ENCODE measurements at regions not wholly inside any gene's neighbourhood (a gene's known extent, or its start where the extent isn't known, plus 50 kb on each side); places are given as distances from the start of the nearest gene placed in this dataset.

DNA sequence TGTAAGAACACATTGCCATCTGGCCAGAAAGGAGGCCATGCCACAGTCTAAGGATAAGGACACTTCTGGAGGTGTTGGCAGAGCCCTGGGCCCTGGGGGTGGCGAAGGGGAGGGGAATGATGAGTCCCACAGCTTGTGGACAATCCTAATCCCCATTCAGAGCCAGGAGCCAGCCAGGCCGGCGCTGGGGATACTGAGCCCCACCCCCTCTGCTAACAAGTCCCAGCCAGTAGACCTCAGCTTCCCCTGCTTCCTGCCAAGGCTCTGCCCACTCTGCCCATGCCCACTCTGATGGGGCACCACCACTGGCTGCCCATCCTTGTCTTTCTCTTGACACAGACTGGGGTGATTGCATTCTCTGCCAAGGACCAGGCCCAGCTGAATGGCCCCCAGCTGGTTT is 71.9 kb downstream of the NAV1 start:
- no peak for DNase-seq (ENCODE audit: low spot score)

DNA sequence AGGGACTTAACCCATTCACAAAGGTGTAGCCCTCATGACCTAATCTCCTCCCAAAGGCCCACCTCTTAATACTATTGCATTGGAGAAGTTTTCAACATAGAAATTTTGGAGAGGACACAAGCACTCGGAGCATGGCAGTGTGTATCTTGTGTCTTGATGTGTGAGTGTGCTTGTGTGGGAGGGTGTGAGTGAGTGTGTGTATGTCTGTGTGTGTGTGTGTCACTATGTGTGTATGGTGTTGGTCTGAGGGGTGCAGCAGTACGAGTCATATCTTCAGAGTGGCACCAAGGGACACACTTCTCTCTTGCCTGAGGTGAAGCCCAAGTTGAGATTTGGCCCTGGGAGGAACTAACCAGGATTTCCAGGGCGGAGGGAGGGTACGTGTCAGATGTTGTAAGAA is 73.7 kb downstream of the NAV1 start:
- DNase-seq (ENCODE audit: low spot score): no peak

- DNase-seq (ENCODE audit: low spot score): no peak
Measured at GRCh38 chr1:201614262-201615015, 75.5 kb downstream of the NAV1 start.

- DNase-seq (ENCODE audit: low spot score): no peak
Measured at GRCh38 chr1:201617157-201617556, 78.2 kb downstream of the NAV1 start.

DNA sequence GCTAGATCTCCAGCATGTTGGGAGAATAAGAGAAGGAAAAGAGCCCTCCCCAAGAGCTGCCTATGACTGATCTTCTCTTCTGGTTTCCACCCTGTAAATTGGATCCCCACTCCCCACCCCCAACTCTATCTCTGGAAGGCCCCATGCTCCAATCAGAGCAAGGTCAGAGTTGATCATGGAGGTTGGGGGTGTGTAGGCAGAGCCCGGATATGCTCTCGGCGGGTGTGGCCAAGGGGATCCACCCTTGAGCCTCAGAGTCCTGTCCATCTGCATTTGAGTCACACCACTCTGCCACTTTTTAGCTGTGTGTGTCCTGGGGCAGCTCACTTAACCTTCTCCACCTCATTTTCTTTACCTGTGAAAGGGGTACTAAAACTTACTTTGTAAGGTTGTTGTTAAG is 79.5 kb downstream of the NAV1 start:
- DNase-seq (ENCODE audit: low spot score): no peak

DNA sequence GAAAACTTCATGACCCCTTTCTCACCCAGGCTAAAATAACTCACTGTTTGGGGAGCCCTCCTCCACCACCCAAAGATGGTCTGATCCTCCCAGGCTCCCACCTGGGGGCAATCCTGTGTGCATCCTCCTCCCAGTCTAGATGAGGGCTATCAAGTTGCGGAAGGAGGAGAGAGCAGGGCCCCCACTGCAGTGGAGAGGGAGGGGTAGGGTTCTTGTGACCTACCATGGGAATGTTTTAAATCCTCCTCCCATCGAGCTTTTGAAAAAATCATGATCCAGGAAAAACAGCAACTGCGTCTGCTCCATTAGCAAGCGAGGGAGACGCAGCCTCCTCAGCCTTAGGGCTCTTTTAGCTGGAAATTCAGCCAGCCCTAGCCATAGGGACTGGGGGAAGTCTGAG is 80.0 kb downstream of the NAV1 start:
- no peak for DNase-seq (ENCODE audit: low spot score)

DNA sequence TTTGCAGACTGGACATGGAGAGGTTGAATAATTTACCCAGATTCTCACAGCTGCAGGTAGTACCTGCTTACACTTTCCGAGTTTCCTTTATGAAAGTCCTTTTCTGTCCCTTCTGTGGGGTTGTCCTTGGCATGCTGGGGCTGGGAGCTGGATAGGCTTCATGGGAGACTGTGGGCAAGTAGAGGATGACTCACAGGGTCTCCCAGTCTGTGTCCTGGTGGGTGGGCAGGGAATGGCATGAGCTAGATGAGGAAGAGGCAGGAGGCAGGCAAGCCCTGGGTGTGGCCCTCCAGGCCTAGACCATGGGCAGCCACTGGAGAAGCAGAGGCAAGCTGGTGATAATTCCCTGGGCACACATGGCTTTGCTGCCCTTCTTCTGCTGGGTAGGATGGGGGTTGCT is 80.6 kb downstream of the NAV1 start:
- DNase-seq (ENCODE audit: low spot score): no peak

DNA sequence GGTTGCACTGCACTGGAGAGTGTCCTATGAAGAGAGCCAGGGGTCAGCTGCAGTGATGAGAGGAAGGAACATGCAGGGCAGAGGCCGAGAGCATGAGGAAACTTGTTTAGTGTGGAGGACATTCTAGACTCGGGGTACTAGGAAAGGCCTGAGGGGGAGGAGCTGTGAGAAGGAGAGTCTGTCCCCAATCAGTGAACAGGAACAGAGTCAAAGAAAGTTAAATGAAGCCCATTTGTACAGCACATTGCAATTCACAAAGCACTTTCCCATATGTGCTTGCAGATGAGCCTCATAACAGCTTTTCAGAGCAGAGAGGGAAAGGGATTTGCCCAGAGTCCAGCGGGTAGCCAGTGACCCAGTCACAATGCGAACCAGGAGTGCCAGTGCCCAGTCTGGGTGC is 83.4 kb downstream of the NAV1 start:
- no peak for DNase-seq (ENCODE audit: low spot score)

DNA sequence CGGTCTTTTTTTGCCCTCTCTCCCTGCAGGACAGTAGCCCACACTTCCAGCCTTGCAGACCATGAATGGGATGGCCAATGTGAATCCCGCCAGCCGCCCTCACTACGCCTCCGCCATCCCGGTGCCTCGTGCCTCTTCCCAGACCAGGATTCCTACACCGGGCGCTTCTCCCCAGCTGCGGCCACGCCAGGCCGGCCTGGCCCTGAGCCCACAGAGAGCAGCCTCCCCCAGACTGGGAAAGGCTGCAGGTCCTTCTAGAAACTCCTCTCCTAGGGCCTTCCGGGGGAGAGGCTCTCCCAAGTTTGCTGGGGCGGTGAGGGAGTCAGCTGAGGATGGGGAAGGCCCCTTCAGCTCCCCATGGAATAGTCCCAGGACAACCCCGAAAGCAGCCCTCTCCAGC is 83.9 kb downstream of the NAV1 start:
- DNase-seq (ENCODE audit: low spot score): no peak

- no peak for DNase-seq (ENCODE audit: low spot score)
Measured at GRCh38 chr1:201624741-201625225, 85.9 kb downstream of the NAV1 start.

DNA sequence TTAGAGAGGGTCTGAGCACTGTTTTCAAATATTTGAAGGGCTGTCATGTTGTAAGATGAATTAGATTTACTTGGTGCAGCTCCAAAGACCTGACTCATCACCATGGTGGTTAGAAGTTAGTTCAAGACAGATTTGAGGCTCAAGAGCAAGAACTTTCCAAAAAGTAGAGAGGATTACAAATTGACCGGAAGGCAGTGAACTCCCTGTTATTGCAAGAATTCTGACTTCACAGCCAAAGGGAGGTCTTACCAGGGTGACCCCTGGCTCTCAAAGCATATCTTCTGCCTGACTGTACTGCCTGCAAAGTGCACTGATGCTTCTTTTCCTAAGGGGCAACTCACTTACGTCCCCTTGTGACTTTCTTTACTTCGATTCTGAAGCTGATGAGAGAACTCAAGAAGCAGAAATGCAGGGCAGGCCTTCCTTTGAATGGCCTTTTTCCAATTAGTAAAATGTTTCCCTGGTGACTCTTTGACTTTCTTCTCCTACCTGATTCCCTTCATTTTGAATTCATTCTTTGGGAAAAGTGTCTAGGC is 86.4 kb downstream of the NAV1 start:
- no peak for DNase-seq (ENCODE audit: low spot score)

GRCh38 chr1:201625851-201626251 is 86.9 kb downstream of the NAV1 start:
- DNase-seq (ENCODE audit: low spot score): no peak

DNA sequence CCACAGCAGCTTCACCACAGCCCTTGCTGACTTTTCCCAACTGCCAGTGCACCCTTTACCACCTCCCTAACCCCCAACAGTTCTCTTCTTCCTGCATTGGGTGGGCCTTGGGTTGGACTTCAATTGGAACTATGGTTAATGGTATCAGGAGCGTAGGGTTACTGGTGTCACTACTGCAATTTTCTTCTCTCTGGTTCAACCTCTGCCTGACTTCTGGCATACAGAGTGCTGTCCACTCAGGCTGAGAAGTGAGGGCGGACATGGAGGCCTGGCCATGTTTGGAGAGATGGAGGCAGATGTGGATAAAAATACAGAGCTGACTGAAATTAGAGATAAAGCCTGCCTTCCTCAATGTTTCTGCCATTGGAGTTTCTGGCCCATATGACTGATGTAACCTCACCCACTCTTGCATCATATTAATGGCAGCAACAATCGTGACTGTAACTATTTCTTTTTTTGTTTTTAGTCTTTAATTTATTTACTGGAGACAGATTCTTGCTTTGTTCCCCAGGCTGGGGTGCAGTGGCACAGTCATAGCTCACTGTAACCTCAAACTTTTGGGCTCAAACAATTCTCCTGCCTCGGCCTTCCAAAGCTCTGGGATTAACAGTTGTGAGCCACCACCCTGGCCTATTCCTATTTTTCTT is 87.8 kb downstream of the NAV1 start:
- DNase-seq (ENCODE audit: low spot score): no peak

DNA sequence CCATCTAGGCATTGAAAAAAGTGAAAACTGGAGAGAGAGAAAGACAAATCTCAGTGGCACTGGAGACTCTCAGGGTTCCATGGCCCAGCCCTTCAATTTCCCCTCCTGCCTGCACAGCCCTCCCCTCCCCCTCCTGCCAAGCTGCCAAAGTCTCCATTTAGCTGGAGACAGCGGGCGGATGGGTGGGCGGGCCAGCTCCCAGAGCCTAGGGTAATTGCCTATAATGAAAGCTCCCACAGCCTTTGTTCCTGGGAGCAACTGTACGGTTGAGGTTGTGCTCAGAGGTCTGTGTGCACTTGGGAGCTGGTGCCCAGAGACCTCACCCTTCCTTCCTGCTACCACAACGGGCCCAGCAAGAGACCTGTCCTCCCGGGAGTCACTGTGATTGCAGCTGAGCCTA is 89.6 kb downstream of the NAV1 start:
- DNase-seq (ENCODE audit: low spot score): no peak

- no peak for DNase-seq (ENCODE audit: low spot score)
Measured at GRCh38 chr1:201630582-201630981, 91.7 kb downstream of the NAV1 start.

- no peak for DNase-seq (ENCODE audit: low spot score)
Measured at GRCh38 chr1:201631037-201631436, 92.1 kb downstream of the NAV1 start.

DNA sequence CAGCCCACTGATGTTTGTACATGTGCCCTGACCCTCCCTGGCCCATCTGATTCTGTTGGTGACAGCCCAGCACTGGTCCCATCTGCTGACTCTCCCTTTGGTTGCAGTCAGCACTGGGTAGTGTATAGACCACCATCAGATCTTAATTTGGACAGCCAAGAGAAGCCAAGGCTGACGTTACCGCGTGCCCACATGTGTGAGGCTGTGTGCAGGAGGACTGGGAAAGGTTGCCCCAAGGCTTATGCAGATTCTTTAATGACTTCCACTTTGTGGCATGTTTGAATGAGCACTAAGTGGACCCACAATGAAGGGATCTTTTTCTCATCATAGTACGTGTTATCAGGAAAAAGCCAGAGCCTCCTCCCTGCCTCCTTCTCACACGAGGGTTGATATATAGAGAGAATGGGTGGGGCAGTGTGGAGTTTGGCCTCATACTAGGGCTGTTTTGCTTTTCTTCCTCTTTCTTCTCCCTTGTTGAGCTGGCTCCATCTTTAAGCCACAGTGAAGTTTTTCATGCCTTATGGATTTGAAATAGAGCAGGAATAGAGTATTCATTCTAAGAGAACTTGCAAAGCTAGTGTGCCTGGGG is 93.5 kb downstream of the NAV1 start:
- DNase-seq (ENCODE audit: low spot score): no peak

GRCh38 chr1:201633297-201633696 is 94.4 kb downstream of the NAV1 start:
- no peak for DNase-seq (ENCODE audit: low spot score)

GRCh38 chr1:201633811-201634210 is 94.9 kb downstream of the NAV1 start:
- no peak for DNase-seq (ENCODE audit: low spot score)

DNA sequence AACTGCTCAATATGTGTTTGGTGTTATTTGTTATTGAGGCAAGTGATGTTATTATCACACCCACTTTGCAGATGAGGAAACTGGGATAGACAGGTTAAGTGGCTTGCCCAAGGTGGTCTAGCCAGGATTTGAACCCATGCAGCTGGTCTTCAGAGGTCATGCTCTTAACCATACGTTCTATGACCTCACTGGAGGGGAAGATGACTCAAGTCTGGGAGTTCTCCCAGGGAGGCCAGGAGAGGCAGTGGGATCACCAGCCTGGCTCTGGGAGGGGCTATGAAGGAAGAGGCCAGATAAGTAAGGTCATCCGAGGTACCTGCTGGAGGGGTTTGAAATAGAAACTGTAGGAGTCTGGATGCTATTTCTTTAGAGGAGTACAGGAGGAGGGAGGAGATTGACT is 95.3 kb downstream of the NAV1 start:
- no peak for DNase-seq (ENCODE audit: low spot score)

DNA sequence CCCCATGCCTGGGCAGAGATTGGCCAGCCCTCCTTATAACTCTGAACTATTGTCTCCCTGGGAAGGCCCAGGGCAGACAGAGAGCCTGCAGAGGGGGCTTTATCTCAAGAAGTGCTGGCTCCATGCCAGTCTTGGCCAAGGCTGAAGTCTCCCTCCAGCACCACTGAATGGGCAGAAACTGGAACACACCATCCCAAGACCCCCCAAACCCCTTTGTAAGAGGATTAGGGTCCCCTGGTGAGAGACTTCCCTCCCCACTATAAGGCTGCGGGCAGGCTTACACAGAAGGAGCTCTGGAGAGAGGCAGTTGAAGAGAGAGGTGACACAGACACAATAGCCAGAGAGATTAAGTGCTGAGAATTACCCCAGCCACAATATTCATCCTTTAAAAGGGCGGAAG is 97.2 kb downstream of the NAV1 start:
- no peak for DNase-seq (ENCODE audit: low spot score)

DNA sequence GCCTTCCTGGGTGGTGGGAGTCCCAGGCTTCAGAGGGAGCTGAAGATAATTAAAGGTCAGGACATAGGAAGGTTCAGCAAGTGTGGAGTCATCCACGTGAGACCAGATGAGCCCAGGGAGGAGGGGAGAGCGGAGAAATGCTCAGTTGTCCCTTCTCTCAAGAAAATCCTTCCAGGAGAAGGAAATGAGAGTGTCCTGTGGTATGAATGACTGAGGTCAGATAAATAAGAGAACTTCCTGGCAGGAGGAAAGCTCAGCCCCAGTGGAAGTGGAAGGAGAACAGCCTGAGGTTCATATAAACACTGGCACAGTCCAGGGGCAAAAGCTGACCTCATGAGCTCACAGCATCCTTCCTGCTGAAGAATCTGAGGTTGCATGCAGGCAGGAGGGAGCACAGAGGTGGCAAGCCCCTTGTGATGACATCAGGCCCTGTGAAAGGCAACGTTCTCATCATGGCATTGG is 97.6 kb downstream of the NAV1 start:
- DNase-seq (ENCODE audit: low spot score): no peak
